ENCODE measurements at regions not wholly inside any gene's neighbourhood (a gene's known extent, or its start where the extent isn't known, plus 50 kb on each side); places are given as distances from the start of the nearest gene placed in this dataset.

DNA sequence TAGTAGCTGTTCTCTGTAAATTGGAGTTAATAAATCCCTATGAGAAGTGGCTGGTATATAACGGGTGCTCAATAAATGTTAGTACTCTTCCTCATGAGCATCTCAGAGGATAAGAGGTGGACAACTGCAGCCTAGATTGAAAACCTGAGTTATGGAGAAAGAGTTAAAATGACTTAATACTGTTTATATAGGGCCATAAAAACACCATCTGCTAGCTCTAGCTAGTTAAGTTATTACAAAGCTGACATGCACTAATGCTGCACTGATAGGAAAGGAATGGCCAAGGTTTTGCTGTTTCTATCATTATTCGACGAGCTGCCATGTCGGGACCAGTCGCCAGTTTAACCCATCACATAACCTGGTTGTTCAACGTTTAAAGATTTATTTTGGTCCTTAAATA, 72.0 kb upstream of the SEL1L start:
- ChIA-PET CTCF (no interaction called here), POLR2A (no interaction called here)
- ATAC-seq = no peak
- TF ChIP-seq, protein P1, sequence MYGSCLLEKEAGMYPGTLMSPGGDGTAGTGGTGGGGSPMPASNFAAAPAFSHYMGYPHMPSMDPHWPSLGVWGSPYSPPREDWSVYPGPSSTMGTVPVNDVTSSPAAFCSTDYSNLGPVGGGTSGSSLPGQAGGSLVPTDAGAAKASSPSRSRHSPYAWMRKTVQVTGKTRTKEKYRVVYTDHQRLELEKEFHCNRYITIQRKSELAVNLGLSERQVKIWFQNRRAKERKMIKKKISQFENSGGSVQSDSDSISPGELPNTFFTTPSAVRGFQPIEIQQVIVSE (CRISPR knock-in tag; IDR thresholded peaks at IDR 0.05; ENCODE audit: borderline replicate concordance) = no peak
- TF ChIP-seq RORB (CRISPR knock-in tag; IDR thresholded peaks at IDR 0.05) (no peak), NFYB (CRISPR knock-in tag; conservative IDR thresholded peaks at IDR 0.05; ENCODE audit: low read depth) (no peak), ZNF671 (CRISPR knock-in tag; IDR thresholded peaks at IDR 0.05) (no peak), SOX15 (CRISPR knock-in tag; IDR thresholded peaks at IDR 0.05) (no peak), ETV6 (CRISPR knock-in tag; IDR thresholded peaks at IDR 0.05) (no peak), ESRRA (CRISPR knock-in tag; IDR thresholded peaks at IDR 0.05; ENCODE audit: borderline replicate concordance) (no peak), KAT7 (CRISPR knock-in tag; IDR thresholded peaks at IDR 0.05; ENCODE audit: borderline replicate concordance) (no peak), NR2C2 (CRISPR knock-in tag; IDR thresholded peaks at IDR 0.05) (no peak), JUN (CRISPR knock-in tag; IDR thresholded peaks at IDR 0.05) (no peak), ZNF416 (CRISPR knock-in tag; IDR thresholded peaks at IDR 0.05) (no peak), ZNF423 (CRISPR knock-in tag; IDR thresholded peaks at IDR 0.05) (no peak), SP1 (CRISPR knock-in tag; conservative IDR thresholded peaks at IDR 0.05) (no peak), GRHL2 (CRISPR knock-in tag; IDR thresholded peaks at IDR 0.05; ENCODE audit: insufficient replicate concordance, severe bottlenecking) (no peak), GTF2I (CRISPR knock-in tag; conservative IDR thresholded peaks at IDR 0.05) (no peak)
- TF ChIP-seq, protein P2, sequence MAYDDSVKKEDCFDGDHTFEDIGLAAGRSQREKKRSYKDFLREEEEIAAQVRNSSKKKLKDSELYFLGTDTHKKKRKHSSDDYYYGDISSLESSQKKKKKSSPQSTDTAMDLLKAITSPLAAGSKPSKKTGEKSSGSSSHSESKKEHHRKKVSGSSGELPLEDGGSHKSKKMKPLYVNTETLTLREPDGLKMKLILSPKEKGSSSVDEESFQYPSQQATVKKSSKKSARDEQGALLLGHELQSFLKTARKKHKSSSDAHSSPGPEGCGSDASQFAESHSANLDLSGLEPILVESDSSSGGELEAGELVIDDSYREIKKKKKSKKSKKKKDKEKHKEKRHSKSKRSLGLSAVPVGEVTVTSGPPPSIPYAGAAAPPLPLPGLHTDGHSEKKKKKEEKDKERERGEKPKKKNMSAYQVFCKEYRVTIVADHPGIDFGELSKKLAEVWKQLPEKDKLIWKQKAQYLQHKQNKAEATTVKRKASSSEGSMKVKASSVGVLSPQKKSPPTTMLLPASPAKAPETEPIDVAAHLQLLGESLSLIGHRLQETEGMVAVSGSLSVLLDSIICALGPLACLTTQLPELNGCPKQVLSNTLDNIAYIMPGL (CRISPR knock-in tag; IDR thresholded peaks at IDR 0.05) = no peak
- TF ChIP-seq, protein P3, sequence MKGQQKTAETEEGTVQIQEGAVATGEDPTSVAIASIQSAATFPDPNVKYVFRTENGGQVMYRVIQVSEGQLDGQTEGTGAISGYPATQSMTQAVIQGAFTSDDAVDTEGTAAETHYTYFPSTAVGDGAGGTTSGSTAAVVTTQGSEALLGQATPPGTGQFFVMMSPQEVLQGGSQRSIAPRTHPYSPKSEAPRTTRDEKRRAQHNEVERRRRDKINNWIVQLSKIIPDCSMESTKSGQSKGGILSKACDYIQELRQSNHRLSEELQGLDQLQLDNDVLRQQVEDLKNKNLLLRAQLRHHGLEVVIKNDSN (CRISPR knock-in tag; IDR thresholded peaks at IDR 0.05) = no peak
- TF ChIP-seq, protein P4, sequence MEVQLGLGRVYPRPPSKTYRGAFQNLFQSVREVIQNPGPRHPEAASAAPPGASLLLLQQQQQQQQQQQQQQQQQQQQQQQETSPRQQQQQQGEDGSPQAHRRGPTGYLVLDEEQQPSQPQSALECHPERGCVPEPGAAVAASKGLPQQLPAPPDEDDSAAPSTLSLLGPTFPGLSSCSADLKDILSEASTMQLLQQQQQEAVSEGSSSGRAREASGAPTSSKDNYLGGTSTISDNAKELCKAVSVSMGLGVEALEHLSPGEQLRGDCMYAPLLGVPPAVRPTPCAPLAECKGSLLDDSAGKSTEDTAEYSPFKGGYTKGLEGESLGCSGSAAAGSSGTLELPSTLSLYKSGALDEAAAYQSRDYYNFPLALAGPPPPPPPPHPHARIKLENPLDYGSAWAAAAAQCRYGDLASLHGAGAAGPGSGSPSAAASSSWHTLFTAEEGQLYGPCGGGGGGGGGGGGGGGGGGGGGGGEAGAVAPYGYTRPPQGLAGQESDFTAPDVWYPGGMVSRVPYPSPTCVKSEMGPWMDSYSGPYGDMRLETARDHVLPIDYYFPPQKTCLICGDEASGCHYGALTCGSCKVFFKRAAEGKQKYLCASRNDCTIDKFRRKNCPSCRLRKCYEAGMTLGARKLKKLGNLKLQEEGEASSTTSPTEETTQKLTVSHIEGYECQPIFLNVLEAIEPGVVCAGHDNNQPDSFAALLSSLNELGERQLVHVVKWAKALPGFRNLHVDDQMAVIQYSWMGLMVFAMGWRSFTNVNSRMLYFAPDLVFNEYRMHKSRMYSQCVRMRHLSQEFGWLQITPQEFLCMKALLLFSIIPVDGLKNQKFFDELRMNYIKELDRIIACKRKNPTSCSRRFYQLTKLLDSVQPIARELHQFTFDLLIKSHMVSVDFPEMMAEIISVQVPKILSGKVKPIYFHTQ (CRISPR knock-in tag; IDR thresholded peaks at IDR 0.05) = no peak
- TF ChIP-seq, protein P5, sequence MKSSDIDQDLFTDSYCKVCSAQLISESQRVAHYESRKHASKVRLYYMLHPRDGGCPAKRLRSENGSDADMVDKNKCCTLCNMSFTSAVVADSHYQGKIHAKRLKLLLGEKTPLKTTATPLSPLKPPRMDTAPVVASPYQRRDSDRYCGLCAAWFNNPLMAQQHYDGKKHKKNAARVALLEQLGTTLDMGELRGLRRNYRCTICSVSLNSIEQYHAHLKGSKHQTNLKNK (CRISPR knock-in tag; IDR thresholded peaks at IDR 0.05) = no peak
- TF ChIP-seq, protein P6, sequence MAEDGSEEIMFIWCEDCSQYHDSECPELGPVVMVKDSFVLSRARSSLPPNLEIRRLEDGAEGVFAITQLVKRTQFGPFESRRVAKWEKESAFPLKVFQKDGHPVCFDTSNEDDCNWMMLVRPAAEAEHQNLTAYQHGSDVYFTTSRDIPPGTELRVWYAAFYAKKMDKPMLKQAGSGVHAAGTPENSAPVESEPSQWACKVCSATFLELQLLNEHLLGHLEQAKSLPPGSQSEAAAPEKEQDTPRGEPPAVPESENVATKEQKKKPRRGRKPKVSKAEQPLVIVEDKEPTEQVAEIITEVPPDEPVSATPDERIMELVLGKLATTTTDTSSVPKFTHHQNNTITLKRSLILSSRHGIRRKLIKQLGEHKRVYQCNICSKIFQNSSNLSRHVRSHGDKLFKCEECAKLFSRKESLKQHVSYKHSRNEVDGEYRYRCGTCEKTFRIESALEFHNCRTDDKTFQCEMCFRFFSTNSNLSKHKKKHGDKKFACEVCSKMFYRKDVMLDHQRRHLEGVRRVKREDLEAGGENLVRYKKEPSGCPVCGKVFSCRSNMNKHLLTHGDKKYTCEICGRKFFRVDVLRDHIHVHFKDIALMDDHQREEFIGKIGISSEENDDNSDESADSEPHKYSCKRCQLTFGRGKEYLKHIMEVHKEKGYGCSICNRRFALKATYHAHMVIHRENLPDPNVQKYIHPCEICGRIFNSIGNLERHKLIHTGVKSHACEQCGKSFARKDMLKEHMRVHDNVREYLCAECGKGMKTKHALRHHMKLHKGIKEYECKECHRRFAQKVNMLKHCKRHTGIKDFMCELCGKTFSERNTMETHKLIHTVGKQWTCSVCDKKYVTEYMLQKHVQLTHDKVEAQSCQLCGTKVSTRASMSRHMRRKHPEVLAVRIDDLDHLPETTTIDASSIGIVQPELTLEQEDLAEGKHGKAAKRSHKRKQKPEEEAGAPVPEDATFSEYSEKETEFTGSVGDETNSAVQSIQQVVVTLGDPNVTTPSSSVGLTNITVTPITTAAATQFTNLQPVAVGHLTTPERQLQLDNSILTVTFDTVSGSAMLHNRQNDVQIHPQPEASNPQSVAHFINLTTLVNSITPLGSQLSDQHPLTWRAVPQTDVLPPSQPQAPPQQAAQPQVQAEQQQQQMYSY (CRISPR knock-in tag; IDR thresholded peaks at IDR 0.05) = no peak
- Mint-ChIP-seq H3K36me3 (no peaks in the 10 kb centered on the region), H3K27ac (no peak overlapping the region), H3K9me3 (no peaks in the 10 kb centered on the region), H3K27me3 (ENCODE audit: low read depth) (no peaks in the 10 kb centered on the region), H3K4me3 (no peak overlapping the region), H3K4me1 (no peaks in the 10 kb centered on the region; the same call in 1 of the 2 replicates)
- DNase-seq (ENCODE audit: low spot score) = no peak

All from WTC11 (cell line).